ENCODE measurements at regions not wholly inside any gene's neighbourhood (a gene's known extent, or its start where the extent isn't known, plus 50 kb on each side); places are given as distances from the start of the nearest gene placed in this dataset.

DNA sequence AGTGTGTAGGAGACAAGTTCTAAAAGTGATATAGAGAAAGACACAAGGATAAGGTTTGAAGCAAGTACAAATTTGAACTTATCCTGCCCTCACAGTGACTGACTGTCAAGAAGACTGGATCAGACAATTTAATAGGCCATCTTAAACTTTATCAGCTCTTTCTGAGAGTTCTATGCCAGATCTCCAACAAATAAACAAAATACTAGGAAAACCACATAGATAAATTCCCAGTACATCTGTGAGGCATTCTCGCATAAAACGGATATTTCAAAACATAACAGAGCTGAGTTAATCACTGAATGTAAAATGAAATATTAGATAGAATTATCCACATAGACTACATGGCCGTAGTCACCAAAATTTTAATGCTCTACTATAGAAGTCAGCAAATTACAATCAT, 120.9 kb upstream of the LUZP2 start:
- peak; percentile 52 for DNase-seq (ENCODE audit: low read depth)
- no peak overlapping the region for H3K4me3 ChIP-seq (replicated peaks; ENCODE audit: low read depth, low read length)
- TF ChIP-seq, protein P1, sequence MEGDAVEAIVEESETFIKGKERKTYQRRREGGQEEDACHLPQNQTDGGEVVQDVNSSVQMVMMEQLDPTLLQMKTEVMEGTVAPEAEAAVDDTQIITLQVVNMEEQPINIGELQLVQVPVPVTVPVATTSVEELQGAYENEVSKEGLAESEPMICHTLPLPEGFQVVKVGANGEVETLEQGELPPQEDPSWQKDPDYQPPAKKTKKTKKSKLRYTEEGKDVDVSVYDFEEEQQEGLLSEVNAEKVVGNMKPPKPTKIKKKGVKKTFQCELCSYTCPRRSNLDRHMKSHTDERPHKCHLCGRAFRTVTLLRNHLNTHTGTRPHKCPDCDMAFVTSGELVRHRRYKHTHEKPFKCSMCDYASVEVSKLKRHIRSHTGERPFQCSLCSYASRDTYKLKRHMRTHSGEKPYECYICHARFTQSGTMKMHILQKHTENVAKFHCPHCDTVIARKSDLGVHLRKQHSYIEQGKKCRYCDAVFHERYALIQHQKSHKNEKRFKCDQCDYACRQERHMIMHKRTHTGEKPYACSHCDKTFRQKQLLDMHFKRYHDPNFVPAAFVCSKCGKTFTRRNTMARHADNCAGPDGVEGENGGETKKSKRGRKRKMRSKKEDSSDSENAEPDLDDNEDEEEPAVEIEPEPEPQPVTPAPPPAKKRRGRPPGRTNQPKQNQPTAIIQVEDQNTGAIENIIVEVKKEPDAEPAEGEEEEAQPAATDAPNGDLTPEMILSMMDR (IDR thresholded peaks at IDR 0.05; ENCODE audit: low read length, missing control alignments), result no peak

DNA sequence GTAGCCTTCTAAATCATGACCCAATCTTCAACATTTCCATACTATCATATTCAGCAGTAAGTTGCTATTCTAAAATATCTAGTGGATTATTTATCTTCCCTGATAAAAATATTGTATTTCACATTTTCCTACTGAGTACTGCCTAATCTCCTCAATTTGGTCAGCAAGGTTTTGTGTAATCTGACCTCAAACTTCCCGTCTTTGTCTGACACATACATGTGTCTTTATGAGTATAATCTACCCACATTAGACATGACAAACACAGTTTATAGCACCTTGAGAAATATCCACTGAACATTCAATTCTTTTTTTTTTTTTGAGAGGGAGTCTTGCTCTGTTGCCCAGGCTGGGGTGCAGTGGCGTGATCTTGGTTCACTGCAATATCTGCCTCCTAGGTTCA, 113.7 kb upstream of the LUZP2 start:
- TF ChIP-seq, protein P1 (IDR thresholded peaks at IDR 0.05; ENCODE audit: low read length, missing control alignments), result no peak
- no peak for DNase-seq (ENCODE audit: low read depth)

DNA sequence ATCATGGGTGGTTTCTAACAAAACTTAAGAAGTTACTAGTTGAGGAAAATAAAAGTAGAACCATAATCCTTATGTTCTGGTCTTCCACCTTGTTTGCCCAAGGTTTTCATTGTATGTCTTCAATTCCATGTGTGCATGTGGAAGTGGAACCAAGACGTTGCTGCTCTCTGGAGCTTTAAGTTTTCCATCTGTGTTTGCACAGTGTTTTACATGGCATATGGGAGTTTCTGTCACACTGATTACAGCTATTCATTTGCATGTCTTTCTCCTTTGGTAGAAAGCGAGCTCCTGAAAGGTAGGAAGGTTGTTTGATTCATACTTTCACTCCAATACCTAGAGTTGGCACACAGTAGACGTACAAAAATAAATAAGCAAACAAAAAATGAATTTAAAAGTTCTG, 112.6 kb upstream of the LUZP2 start:
- H3K4me3 ChIP-seq (replicated peaks; ENCODE audit: low read depth, low read length), result no peak overlapping the region
- no peak for DNase-seq (ENCODE audit: low read depth)
- TF ChIP-seq, protein P1 (IDR thresholded peaks at IDR 0.05; ENCODE audit: low read length, missing control alignments), result no peak

More for the DNA sequence above, 113.7 kb upstream of the LUZP2 start:
- H3K4me3 ChIP-seq (replicated peaks; ENCODE audit: low read depth, low read length), result no peak overlapping the region

DNA sequence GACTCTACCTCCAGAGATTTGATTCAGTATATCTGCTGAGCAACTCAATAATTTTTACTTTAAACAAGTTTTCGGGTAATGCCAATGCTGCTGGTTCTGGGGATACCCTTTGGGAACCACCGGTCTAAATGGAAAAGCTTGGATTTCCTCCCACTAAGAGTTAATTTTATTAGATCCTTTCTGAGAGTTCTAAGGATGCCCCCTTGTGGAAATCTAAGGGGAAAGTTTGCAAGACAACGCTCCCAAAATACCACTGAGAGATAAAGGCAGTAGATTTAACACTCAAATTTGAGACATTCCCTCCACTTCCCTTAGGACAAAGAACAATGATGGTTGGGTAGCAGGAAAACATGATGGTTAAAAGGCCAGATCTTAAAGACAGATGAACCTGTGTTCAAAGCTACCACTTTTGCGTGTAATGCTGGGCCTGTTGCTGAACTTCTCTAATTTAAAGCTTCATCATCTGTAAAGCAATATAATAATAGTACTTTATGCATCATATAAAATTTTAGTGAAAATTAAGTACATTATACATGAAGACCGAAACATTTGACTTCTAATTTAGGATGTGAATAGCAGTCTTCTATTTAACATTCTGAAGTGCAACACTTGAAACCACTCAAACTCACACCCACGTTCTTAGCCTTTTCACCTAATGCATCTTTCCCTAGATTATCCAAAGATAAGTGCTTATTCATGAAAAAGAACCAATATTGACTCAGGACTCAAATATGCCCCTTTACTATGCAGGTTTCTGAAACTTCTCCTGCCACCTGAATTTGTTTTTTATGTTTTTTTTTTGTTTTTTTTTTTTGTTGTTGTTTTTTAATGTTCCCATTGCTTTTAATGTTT, 110.1 kb upstream of the LUZP2 start:
- no peak overlapping the region for H3K4me3 ChIP-seq (replicated peaks; ENCODE audit: low read depth, low read length)
- peak; percentile 65 for DNase-seq (ENCODE audit: low read depth)
- TF ChIP-seq, protein P1 (IDR thresholded peaks at IDR 0.05; ENCODE audit: low read length, missing control alignments), result peak; percentile 71

DNA sequence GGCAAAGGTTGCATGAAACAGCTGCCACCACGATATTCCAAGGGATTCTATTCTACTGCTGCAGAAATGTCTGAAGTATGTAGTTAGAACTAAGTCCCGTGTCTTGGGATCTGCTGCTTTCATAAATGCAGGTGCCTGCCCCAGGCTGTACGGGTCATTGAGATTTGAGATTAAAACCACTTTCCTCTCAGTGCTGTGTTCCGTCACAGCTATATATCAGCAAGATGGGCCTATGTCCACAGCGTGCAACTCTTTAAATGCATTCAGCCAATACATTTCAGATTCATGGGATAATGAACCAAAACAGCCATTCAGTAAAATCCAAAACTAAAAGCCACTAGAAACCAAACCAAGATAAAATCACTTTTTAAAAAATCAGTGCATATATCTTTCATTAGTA, 107.3 kb upstream of the LUZP2 start:
- TF ChIP-seq, protein P1 (IDR thresholded peaks at IDR 0.05; ENCODE audit: low read length, missing control alignments), result no peak
- no peak overlapping the region for H3K4me3 ChIP-seq (replicated peaks; ENCODE audit: low read depth, low read length)
- DNase-seq (ENCODE audit: low read depth), result no peak

DNA sequence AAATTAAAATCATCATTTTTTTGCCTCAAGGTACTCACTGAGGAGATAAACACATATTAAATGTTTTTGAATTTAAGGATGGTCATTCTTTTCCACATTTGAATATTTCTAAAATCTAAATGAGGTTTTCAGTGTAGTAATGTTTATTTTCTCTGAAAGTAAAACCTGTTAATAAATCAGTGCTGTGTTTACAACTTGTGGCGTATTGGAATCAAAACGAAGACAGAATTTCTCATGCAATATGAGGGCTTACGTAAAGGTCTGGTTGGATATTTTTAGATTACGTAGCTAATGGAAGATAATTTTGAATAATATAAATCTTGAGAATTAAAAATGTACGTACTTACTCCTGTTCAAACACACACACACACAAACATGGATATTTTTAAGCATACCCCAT, 106.8 kb upstream of the LUZP2 start:
- TF ChIP-seq, protein P1 (IDR thresholded peaks at IDR 0.05; ENCODE audit: low read length, missing control alignments), result no peak
- no peak for DNase-seq (ENCODE audit: low read depth)
- no peak overlapping the region for H3K4me3 ChIP-seq (replicated peaks; ENCODE audit: low read depth, low read length)

DNA sequence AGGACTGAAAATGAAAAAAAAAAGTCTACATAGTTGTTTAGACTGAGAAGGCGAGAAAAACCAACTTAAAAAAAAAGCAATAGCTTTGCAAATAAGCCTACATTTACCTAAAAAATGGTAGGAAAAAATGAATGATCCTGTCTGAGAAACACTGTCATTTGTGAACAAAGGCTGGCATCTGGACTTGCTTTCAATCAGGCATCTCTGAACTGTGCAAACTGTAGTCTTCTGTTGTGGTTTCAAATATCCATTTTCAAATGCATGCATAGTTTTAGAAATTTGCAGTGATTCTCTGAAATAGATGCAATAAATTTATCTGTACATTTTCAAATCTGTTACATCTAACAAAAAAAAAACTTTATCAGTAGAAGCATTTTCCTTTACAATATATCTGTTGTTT, 106.1 kb upstream of the LUZP2 start:
- H3K4me3 ChIP-seq (replicated peaks; ENCODE audit: low read depth, low read length), result no peak overlapping the region
- no peak for DNase-seq (ENCODE audit: low read depth)
- TF ChIP-seq, protein P1 (IDR thresholded peaks at IDR 0.05; ENCODE audit: low read length, missing control alignments), result no peak

All from fibroblast of pulmonary artery (primary cell).